GM12878 (cell line): ENCODE measurements at regions not wholly inside any gene's neighbourhood (a gene's known extent, or its start where the extent isn't known, plus 50 kb on each side); places are given as distances from the start of the nearest gene placed in this dataset.

Experiments
- ATAC-seq: fragments of 200-7000 bp; cut with Tn5 transposase; 3 replicates; pipeline ENCODE4 v1.9.1; 2020; ENCODE audit warnings: mild to moderate bottlenecking, moderate library complexity
- BruUV-seq: library from RNA; stranded (reverse); fragments of 400-500 nt; replicated peaks from 2 replicates; lab custom pipeline; 2021; lab: Mats Ljungman, UMichigan
- CTCF ChIA-PET: fragments of 300-600 bp; sonication (Branson Sonifier 250); formaldehyde crosslinking; extraction: SDS; loops from one replicate; lab custom pipeline; 2021; ENCODE audit warnings: inconsistent platforms; lab: Yijun Ruan, JAX
- POLR2A ChIA-PET: fragments of 350-600 bp; formaldehyde crosslinking; extraction: SDS; loops from one replicate; lab custom pipeline; 2021; ENCODE audit warnings: inconsistent platforms; lab: Charles Lee
- RAD21 ChIA-PET: fragments of 300-600 bp; sonication (Branson Sonifier 250); formaldehyde crosslinking; loops from one replicate; lab custom pipeline; 2023; ENCODE audit warnings: antibody characterized with exemption; ENCODE audit not compliant: unreplicated experiment; lab: Charles Lee
- SMC1A ChIA-PET: fragments of 300-600 bp; sonication (Branson Sonifier 250); formaldehyde crosslinking; loops from one replicate; lab custom pipeline; 2023; ENCODE audit not compliant: unreplicated experiment, uncharacterized antibody; lab: Charles Lee
- DNase-seq: peaks from one replicate; pipeline ENCODE4 v3.0.0-alpha.2; 2011; ENCODE audit warnings: low read depth, low spot score
- FAIRE-seq: peaks from 3 replicates; lab custom pipeline; 2011; peaks lifted over from hg19 to GRCh38; lab: Jason Lieb, UNC
- H2AFZ ChIP-seq: 2 replicates; pipeline ENCODE4 v1.6.0; 2011; ENCODE audit warnings: low read depth, low read length, control low read depth; ENCODE audit not compliant: control insufficient read depth
- H3K27ac ChIP-seq: 2 replicates; pipeline ENCODE4 v1.5.1; 2011; ENCODE audit warnings: control low read depth; ENCODE audit not compliant: control insufficient read depth, insufficient read depth
- H3K27me3 ChIP-seq, 2 experiments: replicated peaks in 1 of 2; 2 replicates each; pipeline versions ENCODE4 v1.6.0 to v1.6.1; 2011; ENCODE audit warnings: low read length in 1 of 2; ENCODE audit not compliant: control insufficient read depth in 2 of 2, insufficient read depth in 2 of 2
- H3K36me3 ChIP-seq, 2 experiments: 2 replicates each; pipeline ENCODE4 v1.5.1; 2011; ENCODE audit warnings: low read length in 1 of 2; ENCODE audit not compliant: control insufficient read depth in 2 of 2, insufficient read depth in 2 of 2
- H3K4me1 ChIP-seq: 2 replicates; pipeline ENCODE4 v1.6.1; 2011; ENCODE audit warnings: mild to moderate bottlenecking, low read length, moderate library complexity, mixed read lengths; ENCODE audit not compliant: control insufficient read depth, insufficient read depth
- H3K4me2 ChIP-seq: 2 replicates; pipeline ENCODE4 v1.6.0; 2011; ENCODE audit warnings: control low read depth; ENCODE audit not compliant: control insufficient read depth, insufficient read depth
- H3K4me3 ChIP-seq: fragments of 200-600 bp; sonication (generic); 2 replicates; pipeline ENCODE4 v1.5.1; 2016
- H3K79me2 ChIP-seq: 2 replicates; pipeline ENCODE4 v1.6.0; 2011; ENCODE audit warnings: low read length; ENCODE audit not compliant: control insufficient read depth, insufficient read depth
- H3K9ac ChIP-seq: 2 replicates; pipeline ENCODE4 v1.8.0; 2011; ENCODE audit warnings: low read length, control low read depth, mixed read lengths; ENCODE audit not compliant: control insufficient read depth, insufficient read depth
- H3K9me3 ChIP-seq: replicated peaks from 3 replicates; pipeline ENCODE4 v1.5.1; 2011; ENCODE audit warnings: mild to moderate bottlenecking, low read length; ENCODE audit not compliant: control insufficient read depth, insufficient read depth
- H4K20me1 ChIP-seq: 2 replicates; pipeline ENCODE4 v1.6.0; 2011; ENCODE audit not compliant: control insufficient read depth, insufficient read depth
- BCL11A ChIP-seq: IDR thresholded peaks from 2 replicates; pipeline ENCODE4 v1.6.1; 2011; ENCODE audit warnings: low read depth, low read length
- BRCA1 ChIP-seq: IDR thresholded peaks from 2 replicates; pipeline ENCODE4 v1.6.1; 2011; ENCODE audit warnings: low read depth, low read length, improper control_type of control experiment
- MTA2 ChIP-seq: fragments of 450-650 bp; IDR thresholded peaks from 2 replicates; pipeline ENCODE4 v1.6.1; 2016; ENCODE audit warnings: low read depth, mild to moderate bottlenecking, moderate library complexity
- NR2F1 ChIP-seq: fragments of 450-650 bp; conservative IDR thresholded peaks from 2 replicates; pipeline ENCODE4 v1.6.1; 2017; ENCODE audit warnings: mild to moderate bottlenecking
- PAX8 ChIP-seq: fragments of 450-650 bp; IDR thresholded peaks from 2 replicates; pipeline ENCODE4 v1.6.1; 2017; ENCODE audit warnings: mild to moderate bottlenecking, moderate library complexity
- POLR2AphosphoS5 ChIP-seq: IDR thresholded peaks from 2 replicates; pipeline ENCODE4 v1.6.1; 2011; ENCODE audit warnings: mild to moderate bottlenecking, low read length, inconsistent platforms
- SIN3A ChIP-seq: IDR thresholded peaks from 2 replicates; pipeline ENCODE4 v1.6.1; 2012; ENCODE audit warnings: low read depth, low read length, improper control_type of control experiment
- SRF ChIP-seq, 2 experiments: IDR thresholded peaks; 2 replicates each; pipeline ENCODE4 v1.6.1; 2011; ENCODE audit warnings: low read depth in 2 of 2, low read length in 2 of 2, mild to moderate bottlenecking in 1 of 2, moderate library complexity in 1 of 2
- TAF1 ChIP-seq: IDR thresholded peaks from 2 replicates; pipeline ENCODE4 v1.6.1; 2011; ENCODE audit warnings: mild to moderate bottlenecking, low read depth, low read length, borderline replicate concordance
- ZNF592 ChIP-seq: fragments of 450-650 bp; IDR thresholded peaks from 2 replicates; pipeline ENCODE4 v1.6.1; 2017; ENCODE audit warnings: mild to moderate bottlenecking, moderate library complexity
- WGBS: methylation state at CpG from one replicate; pipeline ENCODE4 v1.1.6; 2016; ENCODE audit warnings: low lambda C conversion rate; ENCODE audit not compliant: insufficient replicate concordance, insufficient coverage; ENCODE audit errors: missing lambda C conversion rate; 5-methylcytosine and 5-hydroxymethylcytosine counted together
- in situ Hi-C: fragments of 300-500 bp; cut with MboI; formaldehyde crosslinking; loops from 9 replicates; pipeline ENCODE4 v1.14.3; 2018; ENCODE audit warnings: mixed read lengths
- intact Hi-C: fragments of 100-400 bp; cut with micrococcal nuclease; formaldehyde crosslinking; loops from one replicate; pipeline ENCODE4 v1.14.2; 2022; ENCODE audit not compliant: unreplicated experiment
- TF ChIP-seq, protein P1 (sequence below): fragments of 450-650 bp; formaldehyde crosslinking; IDR thresholded peaks from 2 replicates; pipeline ENCODE4 v1.5.0; 2022; ENCODE audit warnings: mild to moderate bottlenecking, missing genetic modification characterization
- TF ChIP-seq, protein P2 (sequence below): fragments of 150-350 bp; IDR thresholded peaks from 2 replicates; pipeline ENCODE4 v1.6.1; 2014; ENCODE audit warnings: mild to moderate bottlenecking, low read depth, low read length
- TF ChIP-seq, protein P3 (sequence below): IDR thresholded peaks from 2 replicates; pipeline ENCODE4 v1.6.1; 2012; ENCODE audit warnings: low read length, inconsistent platforms

DNA sequence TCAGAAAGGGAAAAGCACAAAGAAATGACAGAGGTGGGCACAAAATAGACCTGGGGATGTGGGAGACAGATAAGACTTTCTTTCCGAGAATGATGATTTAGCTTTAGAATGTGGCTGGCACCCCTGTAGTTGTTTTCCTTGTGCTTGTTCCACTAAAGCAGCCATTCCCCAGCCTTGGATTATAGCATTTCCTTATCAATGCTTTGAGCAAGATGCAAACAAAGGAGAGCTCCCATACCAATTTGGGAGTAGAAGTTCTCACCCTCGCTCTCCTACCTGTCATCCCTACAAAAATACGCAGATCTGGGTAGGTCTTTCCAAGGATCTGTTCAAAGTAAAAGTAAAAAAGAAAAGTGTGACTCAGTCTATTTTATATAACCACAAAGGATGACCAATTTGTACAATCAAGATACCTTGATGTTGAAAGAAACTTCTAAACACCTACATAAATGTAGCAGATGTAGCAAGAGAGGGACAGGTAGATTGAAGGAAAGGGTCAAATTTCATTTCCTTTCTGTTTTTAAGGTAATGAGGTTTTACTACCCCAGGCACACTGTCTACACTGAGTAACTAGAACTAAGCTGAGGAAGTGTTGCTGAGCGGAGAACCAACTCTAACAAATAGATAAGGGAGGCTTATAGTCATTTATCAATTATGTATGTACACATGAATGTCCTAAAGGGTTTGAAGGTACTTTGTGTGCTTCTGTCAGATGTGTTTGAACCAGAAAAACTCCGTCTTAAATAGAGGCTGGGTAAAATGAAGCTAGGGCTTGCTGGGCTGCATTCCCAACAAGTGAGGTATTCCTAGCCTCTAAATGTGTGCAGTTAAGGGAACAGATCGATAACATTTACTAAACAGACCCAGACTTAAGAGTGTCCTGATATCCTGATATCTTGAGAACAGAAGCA lies 91.1 kb upstream of the LRRN1 start:
- H3K27ac ChIP-seq = no peak overlapping the region
- no peak for ATAC-seq
- POLR2A ChIA-PET = no interaction called here
- in situ Hi-C loops = no loop called here
- H3K4me1 ChIP-seq = no peaks in the 10 kb centered on the region
- no peak overlapping the region for H3K9ac ChIP-seq
- SMC1A ChIA-PET = interaction anchor here (1.2 kb wide), 1 partner anchor 9 kb away, joined by 3 read pairs; no protein-coding TSS in a partner anchor
- no peak overlapping the region for H2AFZ ChIP-seq
- intact Hi-C loops = no loop called here
- CTCF ChIA-PET = no interaction called here
- H3K4me3 ChIP-seq = no peak overlapping the region
- no peak for FAIRE-seq
- H3K36me3 ChIP-seq = no peaks in the 10 kb centered on the region
- BruUV-seq = no TSS peak
- H3K9me3 ChIP-seq = no peaks in the 10 kb centered on the region
- H4K20me1 ChIP-seq = no peaks in the 10 kb centered on the region
- 41% methylated on average over 6 of the region's 6 CpGs for WGBS
- H3K27me3 ChIP-seq = no peaks in the 10 kb centered on the region
- H3K4me2 ChIP-seq = no peak overlapping the region
- no peak for DNase-seq
- RAD21 ChIA-PET = no interaction called here
- no peaks in the 10 kb centered on the region for H3K79me2 ChIP-seq
- no peak for TF ChIP-seq BCL11A
- TF ChIP-seq, protein P1, sequence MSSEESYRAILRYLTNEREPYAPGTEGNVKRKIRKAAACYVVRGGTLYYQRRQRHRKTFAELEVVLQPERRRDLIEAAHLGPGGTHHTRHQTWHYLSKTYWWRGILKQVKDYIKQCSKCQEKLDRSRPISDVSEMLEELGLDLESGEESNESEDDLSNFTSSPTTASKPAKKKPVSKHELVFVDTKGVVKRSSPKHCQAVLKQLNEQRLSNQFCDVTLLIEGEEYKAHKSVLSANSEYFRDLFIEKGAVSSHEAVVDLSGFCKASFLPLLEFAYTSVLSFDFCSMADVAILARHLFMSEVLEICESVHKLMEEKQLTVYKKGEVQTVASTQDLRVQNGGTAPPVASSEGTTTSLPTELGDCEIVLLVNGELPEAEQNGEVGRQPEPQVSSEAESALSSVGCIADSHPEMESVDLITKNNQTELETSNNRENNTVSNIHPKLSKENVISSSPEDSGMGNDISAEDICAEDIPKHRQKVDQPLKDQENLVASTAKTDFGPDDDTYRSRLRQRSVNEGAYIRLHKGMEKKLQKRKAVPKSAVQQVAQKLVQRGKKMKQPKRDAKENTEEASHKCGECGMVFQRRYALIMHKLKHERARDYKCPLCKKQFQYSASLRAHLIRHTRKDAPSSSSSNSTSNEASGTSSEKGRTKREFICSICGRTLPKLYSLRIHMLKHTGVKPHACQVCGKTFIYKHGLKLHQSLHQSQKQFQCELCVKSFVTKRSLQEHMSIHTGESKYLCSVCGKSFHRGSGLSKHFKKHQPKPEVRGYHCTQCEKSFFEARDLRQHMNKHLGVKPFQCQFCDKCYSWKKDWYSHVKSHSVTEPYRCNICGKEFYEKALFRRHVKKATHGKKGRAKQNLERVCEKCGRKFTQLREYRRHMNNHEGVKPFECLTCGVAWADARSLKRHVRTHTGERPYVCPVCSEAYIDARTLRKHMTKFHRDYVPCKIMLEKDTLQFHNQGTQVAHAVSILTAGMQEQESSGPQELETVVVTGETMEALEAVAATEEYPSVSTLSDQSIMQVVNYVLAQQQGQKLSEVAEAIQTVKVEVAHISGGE = no peak
- no peak for TF ChIP-seq NR2F1
- TF ChIP-seq, protein P2, sequence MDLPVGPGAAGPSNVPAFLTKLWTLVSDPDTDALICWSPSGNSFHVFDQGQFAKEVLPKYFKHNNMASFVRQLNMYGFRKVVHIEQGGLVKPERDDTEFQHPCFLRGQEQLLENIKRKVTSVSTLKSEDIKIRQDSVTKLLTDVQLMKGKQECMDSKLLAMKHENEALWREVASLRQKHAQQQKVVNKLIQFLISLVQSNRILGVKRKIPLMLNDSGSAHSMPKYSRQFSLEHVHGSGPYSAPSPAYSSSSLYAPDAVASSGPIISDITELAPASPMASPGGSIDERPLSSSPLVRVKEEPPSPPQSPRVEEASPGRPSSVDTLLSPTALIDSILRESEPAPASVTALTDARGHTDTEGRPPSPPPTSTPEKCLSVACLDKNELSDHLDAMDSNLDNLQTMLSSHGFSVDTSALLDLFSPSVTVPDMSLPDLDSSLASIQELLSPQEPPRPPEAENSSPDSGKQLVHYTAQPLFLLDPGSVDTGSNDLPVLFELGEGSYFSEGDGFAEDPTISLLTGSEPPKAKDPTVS = no peak
- no peak for TF ChIP-seq SRF (IDR thresholded peaks at IDR 0.05; ENCODE audit: low read depth in 2 of 2, low read length in 2 of 2)
- no peak for TF ChIP-seq PAX8
- no peak for TF ChIP-seq POLR2AphosphoS5
- TF ChIP-seq SIN3A = no peak
- no peak for TF ChIP-seq BRCA1
- no peak for TF ChIP-seq TAF1
- no peak for TF ChIP-seq ZNF592
- TF ChIP-seq MTA2 = no peak
- TF ChIP-seq, protein P3, sequence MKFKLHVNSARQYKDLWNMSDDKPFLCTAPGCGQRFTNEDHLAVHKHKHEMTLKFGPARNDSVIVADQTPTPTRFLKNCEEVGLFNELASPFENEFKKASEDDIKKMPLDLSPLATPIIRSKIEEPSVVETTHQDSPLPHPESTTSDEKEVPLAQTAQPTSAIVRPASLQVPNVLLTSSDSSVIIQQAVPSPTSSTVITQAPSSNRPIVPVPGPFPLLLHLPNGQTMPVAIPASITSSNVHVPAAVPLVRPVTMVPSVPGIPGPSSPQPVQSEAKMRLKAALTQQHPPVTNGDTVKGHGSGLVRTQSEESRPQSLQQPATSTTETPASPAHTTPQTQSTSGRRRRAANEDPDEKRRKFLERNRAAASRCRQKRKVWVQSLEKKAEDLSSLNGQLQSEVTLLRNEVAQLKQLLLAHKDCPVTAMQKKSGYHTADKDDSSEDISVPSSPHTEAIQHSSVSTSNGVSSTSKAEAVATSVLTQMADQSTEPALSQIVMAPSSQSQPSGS = no peak
